CD4-positive, alpha-beta T cell (primary cell): ENCODE measurements at regions not wholly inside any gene's neighbourhood (a gene's known extent, or its start where the extent isn't known, plus 50 kb on each side); places are given as distances from the start of the nearest gene placed in this dataset.

Experiments used
- ATAC-seq: fragments of 200-7000 bp; cut with Tn5 transposase; one replicate; pipeline ENCODE4 v1.10.0; 2022; ENCODE audit warnings: mild to moderate bottlenecking; ENCODE audit not compliant: poor library complexity
- CTCF ChIA-PET: fragments of 350-600 bp; sonication (Branson Sonifier 250); formaldehyde crosslinking; loops from one replicate; lab custom pipeline; 2021; ENCODE audit warnings: antibody characterized with exemption, inconsistent platforms; lab: Charles Lee
- POLR2A ChIA-PET: fragments of 350-600 bp; sonication (Branson Sonifier 250); formaldehyde crosslinking; loops from one replicate; lab custom pipeline; 2021; ENCODE audit warnings: antibody characterized with exemption, inconsistent platforms; lab: Charles Lee
- DNase-seq, 14 experiments: peaks; one replicate each; pipeline ENCODE4 v3.0.0-alpha.2; 2013 to 2020; ENCODE audit warnings: mixed read lengths in 2 of 14
- H3K27ac ChIP-seq, 2 donors: one replicate each; pipeline versions ENCODE4 v1.5.1 to v1.7.0; 2013; ENCODE audit warnings: low read length in 2 of 2, low read depth in 1 of 2, mild to moderate bottlenecking in 1 of 2
- H3K27me3 ChIP-seq, 2 experiments: 1 replicate in 1 of 2; 2 replicates in 1 of 2; pipeline versions ENCODE4 v1.6.1 to v1.7.0; 2013; ENCODE audit warnings: low read length in 2 of 2, control low read depth in 1 of 2, mild to moderate bottlenecking in 1 of 2, moderate library complexity in 1 of 2; ENCODE audit not compliant: insufficient read depth in 2 of 2, control insufficient read depth in 1 of 2
- H3K36me3 ChIP-seq: one replicate; pipeline ENCODE4 v1.6.1; 2013; ENCODE audit warnings: low read length, control low read depth; ENCODE audit not compliant: insufficient read depth
- H3K4me1 ChIP-seq: one replicate; pipeline ENCODE4 v1.6.1; 2013; ENCODE audit warnings: low read length, control low read depth; ENCODE audit not compliant: insufficient read depth
- H3K4me3 ChIP-seq: one replicate; pipeline ENCODE4 v1.5.1; 2013; ENCODE audit warnings: mild to moderate bottlenecking, low read length, moderate library complexity
- H3K9me3 ChIP-seq, 2 experiments: 1 replicate in 1 of 2; 2 replicates in 1 of 2; pipeline versions ENCODE4 v1.6.1 to v1.7.0; 2013; ENCODE audit warnings: low read length in 2 of 2, mild to moderate bottlenecking in 2 of 2, control low read depth in 1 of 2, moderate library complexity in 1 of 2; ENCODE audit not compliant: control insufficient read depth in 1 of 2, insufficient read depth in 1 of 2
- H3K27ac Mint-ChIP-seq: one replicate; pipeline ENCODE4 v1.8.0; 2020; ENCODE audit warnings: mixed read lengths
- H3K27me3 Mint-ChIP-seq: one replicate; pipeline ENCODE4 v1.8.0; 2021; ENCODE audit warnings: mixed read lengths
- H3K36me3 Mint-ChIP-seq: one replicate; pipeline ENCODE4 v1.8.0; 2021; ENCODE audit warnings: low read depth, mixed read lengths
- H3K4me1 Mint-ChIP-seq: one replicate; pipeline ENCODE4 v1.8.0; 2021; ENCODE audit warnings: low read depth, mixed read lengths
- H3K4me3 Mint-ChIP-seq: one replicate; pipeline ENCODE4 v1.8.0; 2020; ENCODE audit warnings: mild to moderate bottlenecking, mixed read lengths
- H3K9me3 Mint-ChIP-seq: one replicate; pipeline ENCODE4 v1.8.0; 2020; ENCODE audit warnings: mixed read lengths
- CTCF ChIP-seq: fragments of 200-600 bp; IDR thresholded peaks from one replicate; pipeline ENCODE4 v1.8.0; 2022; ENCODE audit warnings: antibody characterized with exemption, mild to moderate bottlenecking
- intact Hi-C, 2 experiments: fragments of 100-400 bp; cut with DNase I in 1 of 2; cut with micrococcal nuclease in 1 of 2; formaldehyde crosslinking; loops; one replicate each; pipeline versions ENCODE4 v1.15.1 to v1.9.0; 2023 to 2025; cut with DNase I, micrococcal nuclease

GRCh38 chr18:78151948-78152725 lies 827.5 kb upstream of the SALL3 start:
- H3K9me3 ChIP-seq = peaks cover 0 to 34% of the 10 kb centered on the region in 2 experiments
- POLR2A ChIA-PET = no interaction called here
- no peaks in the 10 kb centered on the region for H3K27me3 ChIP-seq
- Mint-ChIP-seq H3K27ac (no peak overlapping the region), H3K27me3 (no peaks in the 10 kb centered on the region), H3K36me3 (no peaks in the 10 kb centered on the region), H3K9me3 (no peaks in the 10 kb centered on the region), H3K4me3 (no peak overlapping the region), H3K4me1 (no peaks in the 10 kb centered on the region)
- DNase-seq (no peak), ATAC-seq (no peak)
- no peaks in the 10 kb centered on the region for H3K4me1 ChIP-seq
- intact Hi-C loops = no loop called here
- CTCF ChIA-PET = no interaction called here
- H3K36me3 ChIP-seq = no peaks in the 10 kb centered on the region
- no peak for TF ChIP-seq CTCF
- H3K4me3 ChIP-seq = no peak overlapping the region
- no peak overlapping the region for H3K27ac ChIP-seq

- no peak for TF ChIP-seq CTCF
- intact Hi-C loops = no loop called here
- no peaks in the 10 kb centered on the region for H3K36me3 ChIP-seq
- H3K27me3 Mint-ChIP-seq = no peaks in the 10 kb centered on the region
- H3K27ac Mint-ChIP-seq = no peak overlapping the region
- ChIA-PET CTCF (no interaction called here), POLR2A (no interaction called here)
- peaks cover 0 to 31% of the 10 kb centered on the region in 2 experiments for H3K9me3 ChIP-seq
- no peak overlapping the region for H3K4me3 Mint-ChIP-seq
- no peaks in the 10 kb centered on the region for H3K27me3 ChIP-seq
- H3K9me3 Mint-ChIP-seq = no peaks in the 10 kb centered on the region
- no peak for DNase-seq
- no peaks in the 10 kb centered on the region for H3K4me1 ChIP-seq
- H3K4me3 ChIP-seq = no peak overlapping the region
- ATAC-seq = no peak
- no peak overlapping the region for H3K27ac ChIP-seq
- no peaks in the 10 kb centered on the region for H3K4me1 Mint-ChIP-seq
- no peaks in the 10 kb centered on the region for H3K36me3 Mint-ChIP-seq
These were observed 826.3 kb upstream of the SALL3 start for GRCh38 chr18:78153362-78153761.

GRCh38 chr18:78154444-78154843 lies 825.2 kb upstream of the SALL3 start:
- POLR2A ChIA-PET = no interaction called here
- no peak overlapping the region for H3K4me3 ChIP-seq
- H3K36me3 ChIP-seq = no peaks in the 10 kb centered on the region
- CTCF ChIA-PET = no interaction called here
- no peaks in the 10 kb centered on the region for H3K9me3 Mint-ChIP-seq
- H3K9me3 ChIP-seq = peaks cover 0 to 33% of the 10 kb centered on the region in 2 experiments
- no peak overlapping the region for H3K27ac ChIP-seq
- no peaks in the 10 kb centered on the region for H3K4me1 Mint-ChIP-seq
- H3K4me3 Mint-ChIP-seq = no peak overlapping the region
- no peaks in the 10 kb centered on the region for H3K27me3 Mint-ChIP-seq
- H3K27ac Mint-ChIP-seq = no peak overlapping the region
- no peak for TF ChIP-seq CTCF
- no peaks in the 10 kb centered on the region for H3K36me3 Mint-ChIP-seq
- H3K4me1 ChIP-seq = no peaks in the 10 kb centered on the region
- ATAC-seq (no peak), DNase-seq (no peak)
- no peaks in the 10 kb centered on the region for H3K27me3 ChIP-seq
- intact Hi-C loops = no loop called here
